Fibroblast of lung (primary cell): ENCODE measurements at regions not wholly inside any gene's neighbourhood (a gene's known extent, or its start where the extent isn't known, plus 50 kb on each side); places are given as distances from the start of the nearest gene placed in this dataset.

ENCODE experiments used
- DNase-seq, 2 donors: peaks; one replicate each; pipeline versions ENCODE4 v3.0.0 to v3.0.0-alpha.2; 2010; ENCODE audit warnings: low read depth in 2 of 2
- H2AFZ ChIP-seq: 2 replicates; pipeline ENCODE4 v1.5.1; 2012; ENCODE audit warnings: low read length, control low read depth, inconsistent platforms
- H3K27ac ChIP-seq: 2 replicates; pipeline ENCODE4 v1.5.1; 2011; ENCODE audit warnings: low read length, control low read depth; ENCODE audit not compliant: insufficient read depth
- H3K27me3 ChIP-seq: 2 replicates; pipeline ENCODE4 v1.5.1; 2011; ENCODE audit warnings: mild to moderate bottlenecking, low read length; ENCODE audit not compliant: control insufficient read depth, insufficient read depth
- H3K36me3 ChIP-seq: 2 replicates; pipeline ENCODE4 v1.5.1; 2011; ENCODE audit warnings: low read length; ENCODE audit not compliant: control insufficient read depth, insufficient read depth
- H3K4me1 ChIP-seq: 2 replicates; pipeline ENCODE4 v1.5.1; 2011; ENCODE audit warnings: low read length; ENCODE audit not compliant: control insufficient read depth, insufficient read depth; ENCODE audit errors: extremely low read depth
- H3K4me2 ChIP-seq: 2 replicates; pipeline ENCODE4 v1.5.1; 2011; ENCODE audit warnings: low read length, control low read depth; ENCODE audit not compliant: insufficient read depth; ENCODE audit errors: extremely low read depth
- H3K4me3 ChIP-seq, 4 experiments: fragments of 200-600 bp in 1 of 4; sonication (generic) in 1 of 4; replicated peaks in 1 of 4; 2 replicates each; pipeline ENCODE4 v1.5.1; 2011 to 2016; ENCODE audit warnings: low read length in 4 of 4, low read depth in 3 of 4, mild to moderate bottlenecking in 3 of 4, control low read depth in 2 of 4, inconsistent platforms in 1 of 4, mixed read lengths in 1 of 4; ENCODE audit not compliant: insufficient read depth in 1 of 4; ENCODE audit errors: control extremely low read depth in 1 of 4
- H3K79me2 ChIP-seq: 2 replicates; pipeline ENCODE4 v1.5.1; 2012; ENCODE audit warnings: mild to moderate bottlenecking, low read length, inconsistent platforms; ENCODE audit not compliant: control insufficient read depth, insufficient read depth
- H3K9ac ChIP-seq: 2 replicates; pipeline ENCODE4 v1.5.1; 2011; ENCODE audit warnings: mild to moderate bottlenecking, low read length, control low read depth; ENCODE audit not compliant: insufficient read depth
- H3K9me3 ChIP-seq: 2 replicates; pipeline ENCODE4 v1.5.1; 2012; ENCODE audit warnings: low read depth, low read length; ENCODE audit not compliant: control insufficient read depth, insufficient read depth
- H4K20me1 ChIP-seq: 2 replicates; pipeline ENCODE4 v1.5.1; 2011; ENCODE audit warnings: low read length; ENCODE audit not compliant: control insufficient read depth, insufficient read depth; ENCODE audit errors: extremely low read depth
- CTCF ChIP-seq, 2 donors: IDR thresholded peaks in 1 of 2; conservative IDR thresholded peaks in 1 of 2; 1 replicate in 1 of 2; 2 replicates in 1 of 2; pipeline ENCODE4 v1.5.1; 2011 to 2012; ENCODE audit warnings: low read length in 2 of 2, control low read depth in 1 of 2, inconsistent platforms in 1 of 2, low read depth in 1 of 2, mild to moderate bottlenecking in 1 of 2
- EZH2 ChIP-seq: IDR thresholded peaks from 2 replicates; pipeline ENCODE4 v1.5.1; 2012; ENCODE audit warnings: low read length, control low read depth, mild to moderate bottlenecking; ENCODE audit errors: missing control alignments

- no peak overlapping the region for H3K4me2 ChIP-seq
- H3K36me3 ChIP-seq: no peaks in the 10 kb centered on the region
- DNase-seq: no peak
- no peaks in the 10 kb centered on the region for H3K9me3 ChIP-seq
- no peaks in the 10 kb centered on the region for H4K20me1 ChIP-seq
- no peak overlapping the region for H3K27ac ChIP-seq
- H3K79me2 ChIP-seq: no peaks in the 10 kb centered on the region
- H3K9ac ChIP-seq: no peak overlapping the region
- H3K4me1 ChIP-seq: no peaks in the 10 kb centered on the region
- H3K27me3 ChIP-seq: no peaks in the 10 kb centered on the region
- no peak overlapping the region for H2AFZ ChIP-seq
- no peak overlapping the region for H3K4me3 ChIP-seq
- TF ChIP-seq CTCF (conservative IDR thresholded peaks at IDR 0.05 in 1 of 2, IDR thresholded peaks at IDR 0.05 in 1 of 2; ENCODE audit: low read depth in 1 of 2, low read length in 2 of 2) (no peak), EZH2 (no peak)
These were observed 513.0 kb downstream of the TMEM38B start for GRCh38 chr9:106207298-106207697.

- no peak overlapping the region for H3K9ac ChIP-seq
- no peaks in the 10 kb centered on the region for H3K36me3 ChIP-seq
- no peaks in the 10 kb centered on the region for H3K79me2 ChIP-seq
- H4K20me1 ChIP-seq: no peaks in the 10 kb centered on the region
- H3K4me3 ChIP-seq: no peak overlapping the region
- H3K27me3 ChIP-seq: no peaks in the 10 kb centered on the region
- no peak for TF ChIP-seq CTCF (conservative IDR thresholded peaks at IDR 0.05 in 1 of 2, IDR thresholded peaks at IDR 0.05 in 1 of 2; ENCODE audit: low read depth in 1 of 2, low read length in 2 of 2)
- no peak for TF ChIP-seq EZH2
- no peak overlapping the region for H2AFZ ChIP-seq
- H3K27ac ChIP-seq: no peak overlapping the region
- H3K4me1 ChIP-seq: no peaks in the 10 kb centered on the region
- no peaks in the 10 kb centered on the region for H3K9me3 ChIP-seq
- DNase-seq: no peak
- H3K4me2 ChIP-seq: no peak overlapping the region
These were observed 524.1 kb downstream of the TMEM38B start for GRCh38 chr9:106218427-106218826.

DNA sequence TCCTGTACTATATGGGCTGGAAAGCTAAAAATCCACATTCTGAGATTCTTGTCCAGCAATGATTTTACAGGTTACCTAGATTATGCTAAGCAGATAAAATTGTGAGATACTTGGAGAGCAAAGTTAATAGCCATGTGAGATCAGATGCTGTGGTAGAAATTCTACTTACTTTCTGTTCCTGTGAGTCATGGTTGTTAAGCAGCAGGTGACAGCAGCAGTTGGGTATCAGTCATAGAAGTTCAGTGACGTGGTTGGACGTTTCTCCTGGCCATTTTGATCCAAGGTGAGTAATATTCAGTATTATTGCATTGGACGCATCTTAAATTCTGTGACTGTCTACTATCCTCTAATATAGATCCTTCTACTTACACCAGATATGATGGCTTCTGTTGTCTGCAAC is 524.5 kb downstream of the TMEM38B start:
- TF ChIP-seq EZH2 (no peak), CTCF (conservative IDR thresholded peaks at IDR 0.05 in 1 of 2, IDR thresholded peaks at IDR 0.05 in 1 of 2; ENCODE audit: low read depth in 1 of 2, low read length in 2 of 2) (no peak)
- Histone ChIP-seq H3K4me2 (no peak overlapping the region), H2AFZ (no peak overlapping the region), H3K79me2 (no peaks in the 10 kb centered on the region), H3K4me1 (no peaks in the 10 kb centered on the region), H3K36me3 (no peaks in the 10 kb centered on the region), H4K20me1 (no peaks in the 10 kb centered on the region), H3K27me3 (no peaks in the 10 kb centered on the region), H3K4me3 (no peak overlapping the region), H3K27ac (no peak overlapping the region), H3K9me3 (no peaks in the 10 kb centered on the region), H3K9ac (no peak overlapping the region)
- no peak for DNase-seq
